GM12874 (cell line): ENCODE measurements at regions not wholly inside any gene's neighbourhood (a gene's known extent, or its start where the extent isn't known, plus 50 kb on each side); places are given as distances from the start of the nearest gene placed in this dataset.

Experiments
- CTCF ChIP-seq: IDR thresholded peaks from 2 replicates; pipeline ENCODE4 v1.5.1; 2011; ENCODE audit warnings: low read depth, mild to moderate bottlenecking, control low read depth, low read length, moderate library complexity; ENCODE audit not compliant: insufficient read depth

GRCh38 chr22:19580291-19580890, 56.2 kb upstream of the CLDN5 start:
- TF ChIP-seq CTCF: no peak

GRCh38 chr22:19582033-19582693, 58.0 kb upstream of the CLDN5 start:
- TF ChIP-seq CTCF: no peak

- TF ChIP-seq CTCF: no peak
These were observed 62.9 kb upstream of the CLDN5 start for GRCh38 chr22:19586922-19587684.

GRCh38 chr22:19590696-19591095, 66.5 kb upstream of the CLDN5 start:
- TF ChIP-seq CTCF: no peak

- no peak for TF ChIP-seq CTCF
These were observed 67.4 kb upstream of the CLDN5 start for GRCh38 chr22:19591568-19591967.

GRCh38 chr22:19592464-19592863, 68.3 kb upstream of the CLDN5 start:
- no peak for TF ChIP-seq CTCF

GRCh38 chr22:19593991-19594569, 69.9 kb upstream of the CLDN5 start:
- TF ChIP-seq CTCF: no peak
